B cell (primary cell): ENCODE measurements at regions not wholly inside any gene's neighbourhood (a gene's known extent, or its start where the extent isn't known, plus 50 kb on each side); places are given as distances from the start of the nearest gene placed in this dataset.

Experiments
- ATAC-seq: fragments of 200-7000 bp; cut with Tn5 transposase; one replicate; pipeline ENCODE4 v1.10.0; 2021; ENCODE audit warnings: low read depth, mild to moderate bottlenecking, moderate number of reproducible peaks, moderate library complexity
- CTCF ChIA-PET: fragments of 350-600 bp; sonication (Branson Sonifier 250); formaldehyde crosslinking; loops from one replicate; lab custom pipeline; 2021; ENCODE audit warnings: antibody characterized with exemption, inconsistent platforms; lab: Charles Lee
- POLR2A ChIA-PET: fragments of 350-600 bp; sonication (Branson Sonifier 250); formaldehyde crosslinking; loops from one replicate; lab custom pipeline; 2021; ENCODE audit warnings: antibody characterized with exemption; lab: Charles Lee
- DNase-seq: peaks from one replicate; pipeline ENCODE4 v3.0.0; 2013
- H2AFZ ChIP-seq: 2 replicates; pipeline ENCODE4 v1.6.1; 2012; ENCODE audit warnings: mild to moderate bottlenecking, low read depth, low read length; ENCODE audit not compliant: insufficient read depth, poor library complexity, severe bottlenecking
- H3K27ac ChIP-seq, 2 donors: 1 replicate in 1 of 2; 2 replicates in 1 of 2; pipeline ENCODE4 v1.5.1; 2012 to 2013; ENCODE audit warnings: low read length in 2 of 2, mild to moderate bottlenecking in 2 of 2, moderate library complexity in 1 of 2
- H3K27me3 ChIP-seq, 4 experiments: fragments of 200-600 bp in 1 of 4; sonication (generic) in 1 of 4; replicated peaks in 1 of 4; 1 replicate in 2 of 4; 2 replicates in 2 of 4; pipeline versions ENCODE4 v1.6.1 to v1.7.0; 2013 to 2016; ENCODE audit warnings: low read length in 3 of 4, mild to moderate bottlenecking in 2 of 4, mixed read lengths in 1 of 4, moderate library complexity in 1 of 4; ENCODE audit not compliant: insufficient read depth in 4 of 4, control insufficient read depth in 3 of 4; ENCODE audit errors: control extremely low read depth in 1 of 4
- H3K36me3 ChIP-seq, 2 experiments: replicated peaks in 1 of 2; 1 replicate in 1 of 2; 2 replicates in 1 of 2; pipeline versions ENCODE4 v1.6.1 to v1.7.1; 2013; ENCODE audit warnings: low read length in 1 of 2; ENCODE audit not compliant: insufficient read depth in 2 of 2, control insufficient read depth in 1 of 2; ENCODE audit errors: control extremely low read depth in 1 of 2, extremely low read depth in 1 of 2
- H3K4me1 ChIP-seq, 2 donors: fragments of 200-600 bp in 1 of 2; sonication (generic) in 1 of 2; 1 replicate in 1 of 2; 2 replicates in 1 of 2; pipeline versions ENCODE4 v1.5.1 to v1.6.1; 2013 to 2017; ENCODE audit warnings: low read length in 2 of 2; ENCODE audit not compliant: control insufficient read depth in 2 of 2, insufficient read depth in 2 of 2
- H3K4me2 ChIP-seq: replicated peaks from 2 replicates; pipeline ENCODE3; 2012; ENCODE audit warnings: mild to moderate bottlenecking, low read depth, low read length; ENCODE audit not compliant: poor library complexity, severe bottlenecking
- H3K4me3 ChIP-seq, 5 experiments: fragments of 200-600 bp in 1 of 5; sonication (generic) in 1 of 5; 1 replicate in 3 of 5; 2 replicates in 2 of 5; pipeline versions ENCODE4 v1.5.1 to v1.7.0; 2011 to 2016; ENCODE audit warnings: low read length in 4 of 5, mild to moderate bottlenecking in 4 of 5, low read depth in 2 of 5, control low read depth in 1 of 5, moderate library complexity in 1 of 5; ENCODE audit not compliant: insufficient read depth in 1 of 5; ENCODE audit errors: control extremely low read depth in 1 of 5, extremely low read depth in 1 of 5
- H3K79me2 ChIP-seq: fragments of 200-600 bp; sonication (generic); one replicate; pipeline ENCODE4 v1.6.0; 2016; ENCODE audit warnings: low read length; ENCODE audit not compliant: control insufficient read depth, insufficient read depth
- H3K9ac ChIP-seq: fragments of 200-600 bp; sonication (generic); 2 replicates; pipeline ENCODE4 v1.6.1; 2017; ENCODE audit warnings: mild to moderate bottlenecking, low read length, moderate library complexity
- H3K9me3 ChIP-seq, 3 donors: one replicate each; pipeline versions ENCODE4 v1.6.1 to v1.7.1; 2013; ENCODE audit warnings: low read length in 2 of 3; ENCODE audit not compliant: control insufficient read depth in 2 of 3, insufficient read depth in 1 of 3; ENCODE audit errors: control extremely low read depth in 1 of 3
- H4K20me1 ChIP-seq: 2 replicates; pipeline ENCODE4 v1.6.0; 2012; ENCODE audit warnings: mild to moderate bottlenecking, low read length; ENCODE audit not compliant: insufficient read depth, control insufficient read depth, poor library complexity, severe bottlenecking
- H3K27ac Mint-ChIP-seq: one replicate; pipeline ENCODE4 v1.8.0; 2021; ENCODE audit warnings: mixed read lengths
- H3K27me3 Mint-ChIP-seq: one replicate; pipeline ENCODE4 v1.8.0; 2021; ENCODE audit warnings: mixed read lengths
- H3K4me1 Mint-ChIP-seq: one replicate; pipeline ENCODE4 v1.8.0; 2021; ENCODE audit warnings: mixed read lengths
- H3K4me3 Mint-ChIP-seq: one replicate; pipeline ENCODE4 v1.8.0; 2021; ENCODE audit warnings: mixed read lengths
- H3K9me3 Mint-ChIP-seq: one replicate; pipeline ENCODE4 v1.8.0; 2022; ENCODE audit warnings: mixed read lengths; ENCODE audit not compliant: insufficient read depth
- EZH2 ChIP-seq: IDR thresholded peaks from 2 replicates; pipeline ENCODE4 v1.6.1; 2012; ENCODE audit warnings: borderline replicate concordance, low read depth, mild to moderate bottlenecking, moderate library complexity, low read length; ENCODE audit not compliant: insufficient read depth, poor library complexity, severe bottlenecking
- WGBS: methylation state at CpG from one replicate; pipeline ENCODE4 v1.1.5; 2013; ENCODE audit warnings: missing lambda C conversion rate; ENCODE audit not compliant: insufficient coverage; 5-methylcytosine and 5-hydroxymethylcytosine counted together
- intact Hi-C: fragments of 100-400 bp; cut with micrococcal nuclease; formaldehyde crosslinking; loops from one replicate; pipeline ENCODE4 v1.10.0; 2022
- TF ChIP-seq, protein P1 (sequence below): fragments of 200-600 bp; IDR thresholded peaks from one replicate; pipeline ENCODE4 v1.8.0; 2022; ENCODE audit warnings: antibody characterized with exemption, mild to moderate bottlenecking

DNA sequence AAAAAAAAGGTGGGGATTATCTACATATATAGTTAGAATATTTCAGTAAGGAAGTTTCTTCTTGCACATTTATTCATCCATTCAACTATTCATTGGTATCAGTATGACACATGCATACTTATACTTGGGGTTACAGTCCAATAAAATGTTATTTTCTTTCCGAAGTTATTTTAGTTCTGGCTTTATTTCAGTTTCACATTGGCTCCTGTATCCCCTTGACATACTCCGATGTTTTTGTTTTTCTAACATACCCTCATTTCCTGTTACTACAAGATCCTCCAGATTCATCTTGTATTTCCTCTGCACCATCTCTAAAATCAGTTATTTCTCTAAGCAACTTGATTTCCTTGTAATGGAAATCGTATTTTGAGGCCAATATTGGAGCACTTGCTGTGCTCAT lies 435.5 kb upstream of the MON1B start:
- H3K9ac ChIP-seq, result no peak overlapping the region
- TF ChIP-seq, protein P1, sequence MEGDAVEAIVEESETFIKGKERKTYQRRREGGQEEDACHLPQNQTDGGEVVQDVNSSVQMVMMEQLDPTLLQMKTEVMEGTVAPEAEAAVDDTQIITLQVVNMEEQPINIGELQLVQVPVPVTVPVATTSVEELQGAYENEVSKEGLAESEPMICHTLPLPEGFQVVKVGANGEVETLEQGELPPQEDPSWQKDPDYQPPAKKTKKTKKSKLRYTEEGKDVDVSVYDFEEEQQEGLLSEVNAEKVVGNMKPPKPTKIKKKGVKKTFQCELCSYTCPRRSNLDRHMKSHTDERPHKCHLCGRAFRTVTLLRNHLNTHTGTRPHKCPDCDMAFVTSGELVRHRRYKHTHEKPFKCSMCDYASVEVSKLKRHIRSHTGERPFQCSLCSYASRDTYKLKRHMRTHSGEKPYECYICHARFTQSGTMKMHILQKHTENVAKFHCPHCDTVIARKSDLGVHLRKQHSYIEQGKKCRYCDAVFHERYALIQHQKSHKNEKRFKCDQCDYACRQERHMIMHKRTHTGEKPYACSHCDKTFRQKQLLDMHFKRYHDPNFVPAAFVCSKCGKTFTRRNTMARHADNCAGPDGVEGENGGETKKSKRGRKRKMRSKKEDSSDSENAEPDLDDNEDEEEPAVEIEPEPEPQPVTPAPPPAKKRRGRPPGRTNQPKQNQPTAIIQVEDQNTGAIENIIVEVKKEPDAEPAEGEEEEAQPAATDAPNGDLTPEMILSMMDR, result no peak
- TF ChIP-seq EZH2, result no peak
- no peak overlapping the region for H2AFZ ChIP-seq
- POLR2A ChIA-PET, result no interaction called here
- H3K36me3 ChIP-seq, result no peaks in the 10 kb centered on the region
- no peaks in the 10 kb centered on the region for H4K20me1 ChIP-seq
- WGBS, result 100% methylated on average over 1 of the region's 3 CpGs
- no peak for ATAC-seq
- H3K9me3 Mint-ChIP-seq, result peaks cover 6% of the 10 kb centered on the region
- no peaks in the 10 kb centered on the region for H3K9me3 ChIP-seq
- H3K4me1 Mint-ChIP-seq, result no peaks in the 10 kb centered on the region
- H3K79me2 ChIP-seq, result no peaks in the 10 kb centered on the region
- H3K27ac Mint-ChIP-seq, result no peak overlapping the region
- no peaks in the 10 kb centered on the region for H3K27me3 ChIP-seq
- no peak overlapping the region for H3K27ac ChIP-seq
- DNase-seq, result no peak
- H3K27me3 Mint-ChIP-seq, result no peaks in the 10 kb centered on the region
- CTCF ChIA-PET, result no interaction called here
- intact Hi-C loops, result no loop called here
- no peak overlapping the region for H3K4me2 ChIP-seq
- no peaks in the 10 kb centered on the region for H3K4me1 ChIP-seq
- no peak overlapping the region for H3K4me3 Mint-ChIP-seq
- H3K4me3 ChIP-seq, result no peak overlapping the region

DNA sequence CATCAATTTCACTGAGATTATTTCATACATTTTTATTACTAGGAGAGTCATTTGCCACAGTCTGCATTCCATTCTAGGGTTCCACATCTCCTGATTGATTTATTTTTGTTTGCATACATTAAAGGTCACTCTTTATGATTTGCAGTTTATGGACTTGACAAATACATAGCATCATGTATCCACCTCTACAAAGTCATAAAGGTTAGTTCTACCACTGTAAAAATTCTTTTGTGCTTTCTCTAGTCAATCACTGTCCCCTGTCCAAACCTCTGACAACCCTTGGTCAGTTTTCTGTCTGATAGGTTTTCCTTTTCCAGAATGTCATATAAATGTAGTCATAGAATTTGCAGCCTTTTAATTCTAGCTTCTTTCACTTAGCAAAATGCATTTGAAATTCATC lies 434.6 kb upstream of the MON1B start:
- POLR2A ChIA-PET, result no interaction called here
- H3K36me3 ChIP-seq, result no peaks in the 10 kb centered on the region
- H3K9me3 ChIP-seq, result no peaks in the 10 kb centered on the region
- Mint-ChIP-seq H3K4me3 (no peak overlapping the region), H3K27ac (no peak overlapping the region), H3K9me3 (peaks cover 6% of the 10 kb centered on the region), H3K4me1 (no peaks in the 10 kb centered on the region), H3K27me3 (no peaks in the 10 kb centered on the region)
- DNase-seq (no peak), ATAC-seq (no peak)
- no peak overlapping the region for H3K4me3 ChIP-seq
- no peak for TF ChIP-seq EZH2
- no peak overlapping the region for H2AFZ ChIP-seq
- H3K79me2 ChIP-seq, result no peaks in the 10 kb centered on the region
- intact Hi-C loops, result no loop called here
- H3K27ac ChIP-seq, result no peak overlapping the region
- no peaks in the 10 kb centered on the region for H4K20me1 ChIP-seq
- H3K9ac ChIP-seq, result no peak overlapping the region
- H3K4me1 ChIP-seq, result no peaks in the 10 kb centered on the region
- no peaks in the 10 kb centered on the region for H3K27me3 ChIP-seq
- CTCF ChIA-PET, result no interaction called here
- H3K4me2 ChIP-seq, result no peak overlapping the region
